GM23338 (cell line): ENCODE measurements at regions not wholly inside any gene's neighbourhood (a gene's known extent, or its start where the extent isn't known, plus 50 kb on each side); places are given as distances from the start of the nearest gene placed in this dataset.

Experiments
- ATAC-seq: fragments of 200-7000 bp; cut with Tn5 transposase; 3 replicates; pipeline ENCODE4 v1.9.1; 2020
- DNase-seq: peaks from one replicate; pipeline ENCODE4 v3.0.0-alpha.2; 2015; ENCODE audit warnings: low spot score
- H2AFZ ChIP-seq: fragments of 200-600 bp; sonication (generic); 2 replicates; pipeline ENCODE4 v1.8.0; 2016; ENCODE audit warnings: antibody characterized with exemption, mild to moderate bottlenecking, moderate library complexity
- H3F3A ChIP-seq: fragments of 200-600 bp; sonication (generic); replicated peaks from 2 replicates; pipeline ENCODE4 v1.8.0; 2017; ENCODE audit warnings: antibody characterized with exemption, mixed run types, low read depth
- H3K27ac ChIP-seq: fragments of 200-600 bp; sonication (generic); 2 replicates; pipeline ENCODE4 v1.6.1; 2016; ENCODE audit warnings: low read depth
- H3K27me3 ChIP-seq: fragments of 200-600 bp; sonication (generic); 2 replicates; pipeline ENCODE4 v1.8.0; 2016; ENCODE audit warnings: mild to moderate bottlenecking, mixed run types, moderate library complexity; ENCODE audit not compliant: insufficient read depth
- H3K36me3 ChIP-seq: fragments of 200-600 bp; sonication (generic); 2 replicates; pipeline ENCODE4 v1.8.0; 2016; ENCODE audit warnings: mild to moderate bottlenecking; ENCODE audit not compliant: insufficient read depth
- H3K4me1 ChIP-seq: fragments of 200-600 bp; sonication (generic); 2 replicates; pipeline ENCODE4 v1.8.0; 2016; ENCODE audit warnings: mild to moderate bottlenecking, moderate library complexity; ENCODE audit not compliant: insufficient read depth
- H3K4me2 ChIP-seq: fragments of 200-600 bp; sonication (generic); 2 replicates; pipeline ENCODE4 v1.7.1; 2017; ENCODE audit warnings: mixed run types
- H3K4me3 ChIP-seq: fragments of 200-600 bp; sonication (generic); 2 replicates; pipeline ENCODE4 v1.6.1; 2016; ENCODE audit warnings: mixed run types
- H3K79me2 ChIP-seq: fragments of 200-600 bp; sonication (generic); replicated peaks from 2 replicates; pipeline ENCODE4 v1.8.0; 2017; ENCODE audit warnings: mild to moderate bottlenecking; ENCODE audit not compliant: insufficient read depth
- H3K9me2 ChIP-seq: fragments of 200-600 bp; sonication (generic); 2 replicates; pipeline ENCODE4 v1.8.0; 2017; ENCODE audit not compliant: insufficient read depth
- H4K20me1 ChIP-seq: fragments of 200-600 bp; sonication (generic); replicated peaks from 2 replicates; pipeline ENCODE4 v1.8.0; 2017; ENCODE audit warnings: mild to moderate bottlenecking; ENCODE audit not compliant: insufficient read depth
- H3K27ac Mint-ChIP-seq: 2 replicates; pipeline ENCODE4 v1.8.0; 2020; ENCODE audit warnings: inconsistent platforms, mild to moderate bottlenecking, moderate library complexity, mixed read lengths
- H3K27me3 Mint-ChIP-seq: 3 replicates; pipeline ENCODE4 v1.8.0; 2022; ENCODE audit warnings: low read depth, mild to moderate bottlenecking, moderate library complexity, mixed read lengths, inconsistent platforms; ENCODE audit not compliant: insufficient read depth, poor library complexity
- H3K36me3 Mint-ChIP-seq: 3 replicates; pipeline ENCODE4 v1.8.0; 2021; ENCODE audit warnings: low read depth, mild to moderate bottlenecking, inconsistent platforms, moderate library complexity, mixed read lengths
- H3K4me1 Mint-ChIP-seq: 3 replicates; pipeline ENCODE4 v1.8.0; 2020; ENCODE audit warnings: mild to moderate bottlenecking, inconsistent platforms, mixed read lengths
- H3K4me3 Mint-ChIP-seq: 3 replicates; pipeline ENCODE4 v1.8.0; 2021; ENCODE audit warnings: moderate library complexity, mild to moderate bottlenecking, inconsistent platforms, mixed read lengths
- H3K9me3 Mint-ChIP-seq: 3 replicates; pipeline ENCODE4 v1.8.0; 2020; ENCODE audit warnings: moderate library complexity, mild to moderate bottlenecking, inconsistent platforms, mixed read lengths
- CTCF ChIP-seq, 2 experiments: fragments of 200-600 bp in 1 of 2; sonication (generic) in 1 of 2; conservative IDR thresholded peaks; 2 replicates each; pipeline versions ENCODE4 v1.5.1 to v1.6.1; 2016 to 2017; ENCODE audit warnings: antibody characterized with exemption in 2 of 2, low read depth in 2 of 2, mild to moderate bottlenecking in 2 of 2, moderate library complexity in 1 of 2
- ETS1 ChIP-seq: IDR thresholded peaks from 2 replicates; pipeline ENCODE4 v1.6.1; 2016; ENCODE audit warnings: antibody characterized with exemption
- EZH2phosphoT487 ChIP-seq: fragments of 200-600 bp; sonication (generic); IDR thresholded peaks from one replicate; pipeline ENCODE4 v1.8.1; 2018; ENCODE audit warnings: antibody characterized with exemption; ENCODE audit not compliant: unreplicated experiment
- JUNB ChIP-seq: IDR thresholded peaks from one replicate; pipeline ENCODE4 v1.6.1; 2016; ENCODE audit warnings: antibody characterized with exemption; ENCODE audit not compliant: unreplicated experiment
- STAT1 ChIP-seq: IDR thresholded peaks from one replicate; pipeline ENCODE4 v1.6.1; 2016; ENCODE audit warnings: antibody characterized with exemption; ENCODE audit not compliant: unreplicated experiment
- ZNF114 ChIP-seq: fragments of 250-450 bp; sonication (Bioruptor Pico); IDR thresholded peaks from 2 replicates; pipeline ENCODE4 v1.5.0; 2020; ENCODE audit warnings: mild to moderate bottlenecking, moderate library complexity
- ZNF331 ChIP-seq: fragments of 250-450 bp; sonication (Bioruptor Pico); IDR thresholded peaks from 2 replicates; pipeline ENCODE4 v1.5.0; 2020; ENCODE audit warnings: low read depth, mild to moderate bottlenecking, moderate library complexity
- ZNF462 ChIP-seq: fragments of 250-450 bp; sonication (Bioruptor Pico); IDR thresholded peaks from 2 replicates; pipeline ENCODE4 v1.5.0; 2020; ENCODE audit warnings: mild to moderate bottlenecking, moderate library complexity

GRCh38 chr16:62681819-62682218 is 645.6 kb upstream of the CDH8 start:
- Histone ChIP-seq H3F3A (no peaks in the 10 kb centered on the region), H3K4me3 (no peak overlapping the region), H4K20me1 (no peaks in the 10 kb centered on the region), H3K4me1 (no peaks in the 10 kb centered on the region), H3K9me2 (0 out of 2 replicates have a peak, but pooled peaks cover 6% of the 10 kb centered on the region), H3K36me3 (peaks cover 15% of the 10 kb centered on the region; the same call in 1 of the 2 replicates), H2AFZ (no peak overlapping the region), H3K27ac (no peak overlapping the region), H3K27me3 (no peaks in the 10 kb centered on the region), H3K79me2 (no peaks in the 10 kb centered on the region), H3K4me2 (no peak overlapping the region)
- DNase-seq (no peak), ATAC-seq (no peak)
- TF ChIP-seq STAT1 (no peak), ZNF462 (CRISPR knock-in tag) (no peak), JUNB (no peak), ZNF331 (CRISPR knock-in tag) (no peak), ETS1 (no peak), CTCF (conservative IDR thresholded peaks at IDR 0.05; ENCODE audit: low read depth in 2 of 2) (no peak), ZNF114 (CRISPR knock-in tag) (no peak), EZH2phosphoT487 (no peak)
- Mint-ChIP-seq H3K9me3 (peaks cover 76% of the 10 kb centered on the region), H3K27ac (no peak overlapping the region), H3K4me1 (no peaks in the 10 kb centered on the region), H3K36me3 (peaks cover 47% of the 10 kb centered on the region), H3K27me3 (peaks cover 1% of the 10 kb centered on the region), H3K4me3 (no peak overlapping the region)
